GM12878 (cell line): ENCODE measurements at regions not wholly inside any gene's neighbourhood (a gene's known extent, or its start where the extent isn't known, plus 50 kb on each side); places are given as distances from the start of the nearest gene placed in this dataset.

Experiments used
- ATAC-seq: fragments of 200-7000 bp; cut with Tn5 transposase; 3 replicates; pipeline ENCODE4 v1.9.1; 2020; ENCODE audit warnings: mild to moderate bottlenecking, moderate library complexity
- BruUV-seq: library from RNA; stranded (reverse); fragments of 400-500 nt; replicated peaks from 2 replicates; lab custom pipeline; 2021; lab: Mats Ljungman, UMichigan
- CTCF ChIA-PET: fragments of 300-600 bp; sonication (Branson Sonifier 250); formaldehyde crosslinking; extraction: SDS; loops from one replicate; lab custom pipeline; 2021; ENCODE audit warnings: inconsistent platforms; lab: Yijun Ruan, JAX
- POLR2A ChIA-PET: fragments of 350-600 bp; formaldehyde crosslinking; extraction: SDS; loops from one replicate; lab custom pipeline; 2021; ENCODE audit warnings: inconsistent platforms; lab: Charles Lee
- RAD21 ChIA-PET: fragments of 300-600 bp; sonication (Branson Sonifier 250); formaldehyde crosslinking; loops from one replicate; lab custom pipeline; 2023; ENCODE audit warnings: antibody characterized with exemption; ENCODE audit not compliant: unreplicated experiment; lab: Charles Lee
- SMC1A ChIA-PET: fragments of 300-600 bp; sonication (Branson Sonifier 250); formaldehyde crosslinking; loops from one replicate; lab custom pipeline; 2023; ENCODE audit not compliant: unreplicated experiment, uncharacterized antibody; lab: Charles Lee
- DNase-seq: peaks from one replicate; pipeline ENCODE4 v3.0.0-alpha.2; 2011; ENCODE audit warnings: low read depth, low spot score
- FAIRE-seq: peaks from 3 replicates; lab custom pipeline; 2011; peaks lifted over from hg19 to GRCh38; lab: Jason Lieb, UNC
- H2AFZ ChIP-seq: 2 replicates; pipeline ENCODE4 v1.6.0; 2011; ENCODE audit warnings: low read depth, low read length, control low read depth; ENCODE audit not compliant: control insufficient read depth
- H3K27ac ChIP-seq: 2 replicates; pipeline ENCODE4 v1.5.1; 2011; ENCODE audit warnings: control low read depth; ENCODE audit not compliant: control insufficient read depth, insufficient read depth
- H3K27me3 ChIP-seq, 2 experiments: replicated peaks in 1 of 2; 2 replicates each; pipeline versions ENCODE4 v1.6.0 to v1.6.1; 2011; ENCODE audit warnings: low read length in 1 of 2; ENCODE audit not compliant: control insufficient read depth in 2 of 2, insufficient read depth in 2 of 2
- H3K36me3 ChIP-seq, 2 experiments: 2 replicates each; pipeline ENCODE4 v1.5.1; 2011; ENCODE audit warnings: low read length in 1 of 2; ENCODE audit not compliant: control insufficient read depth in 2 of 2, insufficient read depth in 2 of 2
- H3K4me1 ChIP-seq: 2 replicates; pipeline ENCODE4 v1.6.1; 2011; ENCODE audit warnings: mild to moderate bottlenecking, low read length, moderate library complexity, mixed read lengths; ENCODE audit not compliant: control insufficient read depth, insufficient read depth
- H3K4me2 ChIP-seq: 2 replicates; pipeline ENCODE4 v1.6.0; 2011; ENCODE audit warnings: control low read depth; ENCODE audit not compliant: control insufficient read depth, insufficient read depth
- H3K4me3 ChIP-seq: fragments of 200-600 bp; sonication (generic); 2 replicates; pipeline ENCODE4 v1.5.1; 2016
- H3K79me2 ChIP-seq: 2 replicates; pipeline ENCODE4 v1.6.0; 2011; ENCODE audit warnings: low read length; ENCODE audit not compliant: control insufficient read depth, insufficient read depth
- H3K9ac ChIP-seq: 2 replicates; pipeline ENCODE4 v1.8.0; 2011; ENCODE audit warnings: low read length, control low read depth, mixed read lengths; ENCODE audit not compliant: control insufficient read depth, insufficient read depth
- H3K9me3 ChIP-seq: replicated peaks from 3 replicates; pipeline ENCODE4 v1.5.1; 2011; ENCODE audit warnings: mild to moderate bottlenecking, low read length; ENCODE audit not compliant: control insufficient read depth, insufficient read depth
- H4K20me1 ChIP-seq: 2 replicates; pipeline ENCODE4 v1.6.0; 2011; ENCODE audit not compliant: control insufficient read depth, insufficient read depth
- ATF7 ChIP-seq: fragments of 450-650 bp; IDR thresholded peaks from 2 replicates; pipeline ENCODE4 v1.6.1; 2016; ENCODE audit warnings: low read depth, mild to moderate bottlenecking
- CBX3 ChIP-seq: fragments of 200-600 bp; sonication (generic); IDR thresholded peaks from 2 replicates; pipeline ENCODE4 v1.6.1; 2016; ENCODE audit warnings: low read depth, borderline replicate concordance
- JUNB ChIP-seq: IDR thresholded peaks from 2 replicates; pipeline ENCODE4 v1.6.1; 2016; ENCODE audit warnings: antibody characterized with exemption, mild to moderate bottlenecking
- KDM1A ChIP-seq: fragments of 200-600 bp; sonication (generic); IDR thresholded peaks from 2 replicates; pipeline ENCODE4 v1.6.1; 2016; ENCODE audit warnings: borderline replicate concordance
- NKRF ChIP-seq: fragments of 450-650 bp; conservative IDR thresholded peaks from 2 replicates; pipeline ENCODE4 v1.6.1; 2017; ENCODE audit warnings: mild to moderate bottlenecking, moderate library complexity
- POLR2AphosphoS2 ChIP-seq: IDR thresholded peaks from 2 replicates; pipeline ENCODE4 v1.6.1; 2011; ENCODE audit warnings: low read depth, mild to moderate bottlenecking, low read length, improper control_type of control experiment, moderate library complexity
- RFX5 ChIP-seq: IDR thresholded peaks from 2 replicates; pipeline ENCODE4 v1.6.1; 2011; ENCODE audit warnings: low read depth, low read length, improper control_type of control experiment
- WGBS: methylation state at CpG from one replicate; pipeline ENCODE4 v1.1.6; 2016; ENCODE audit warnings: low lambda C conversion rate; ENCODE audit not compliant: insufficient replicate concordance, insufficient coverage; ENCODE audit errors: missing lambda C conversion rate; 5-methylcytosine and 5-hydroxymethylcytosine counted together
- in situ Hi-C: fragments of 300-500 bp; cut with MboI; formaldehyde crosslinking; loops from 9 replicates; pipeline ENCODE4 v1.14.3; 2018; ENCODE audit warnings: mixed read lengths
- intact Hi-C: fragments of 100-400 bp; cut with micrococcal nuclease; formaldehyde crosslinking; loops from one replicate; pipeline ENCODE4 v1.14.2; 2022; ENCODE audit not compliant: unreplicated experiment

GRCh38 chr6:37550191-37550831 lies 50.6 kb upstream of the CCDC167 start:
- H3K27ac ChIP-seq, result peak overlapping the region; percentile 83
- SMC1A ChIA-PET, result interaction anchor here (1.0 to 15.4 kb wide), 7 partner anchors 8 to 63 kb away, joined by 3 to 232 read pairs (median 4); no protein-coding TSS in a partner anchor
- no peak overlapping the region for H3K4me3 ChIP-seq
- POLR2A ChIA-PET, result interaction anchor here (4.2 to 6.2 kb wide), 2 partner anchors 11 to 12 kb away, joined by 25 to 114 read pairs; no protein-coding TSS in a partner anchor
- no peaks in the 10 kb centered on the region for H3K27me3 ChIP-seq
- in situ Hi-C loops, result loop anchor here (10.0 kb wide), 1 partner anchor 56 kb away; the partner anchor contains the start of gene CCDC167
- peak overlapping the region; percentile 69; the same call in 1 of the 2 replicates for H2AFZ ChIP-seq
- 70% methylated on average over 12 of the region's 12 CpGs for WGBS
- peaks cover 77% of the 10 kb centered on the region for H3K4me1 ChIP-seq
- no peak for TF ChIP-seq CBX3
- TF ChIP-seq RFX5, result no peak
- TF ChIP-seq POLR2AphosphoS2, result no peak
- no peak for TF ChIP-seq JUNB
- TF ChIP-seq KDM1A, result no peak
- peak; percentile 46; the same call in 1 of the 2 replicates for TF ChIP-seq ATF7
- no peak for TF ChIP-seq NKRF
- H3K36me3 ChIP-seq, result no peaks in the 10 kb centered on the region
- 0 out of 2 replicates have a peak overlapping the region, but pooled peaks have one; percentile 19 for H3K4me2 ChIP-seq
- intact Hi-C loops, result loop anchor here (10.0 kb wide), 1 partner anchor 396 kb away; no protein-coding TSS in a partner anchor
- no peak overlapping the region for H3K9ac ChIP-seq
- CTCF ChIA-PET, result interaction anchor here (0.6 to 16.5 kb wide), 4 partner anchors 12 to 59 kb away, joined by 3 to 235 read pairs (median 42); no protein-coding TSS in a partner anchor
- no peaks in the 10 kb centered on the region for H3K9me3 ChIP-seq
- no peak for ATAC-seq
- peaks cover 21% of the 10 kb centered on the region for H3K79me2 ChIP-seq
- H4K20me1 ChIP-seq, result no peaks in the 10 kb centered on the region
- DNase-seq, result no peak
- RAD21 ChIA-PET, result interaction anchor here (1.3 to 9.3 kb wide), 3 partner anchors 12 to 53 kb away, joined by 4 to 174 read pairs (median 17); no protein-coding TSS in a partner anchor
- no peak for FAIRE-seq
- BruUV-seq, result no TSS peak
